Vagina (tissue), 2 donors: ENCODE measurements at regions not wholly inside any gene's neighbourhood (a gene's known extent, or its start where the extent isn't known, plus 50 kb on each side); places are given as distances from the start of the nearest gene placed in this dataset.

ENCODE experiments used
- DNase-seq, 2 donors: peaks; one replicate each; pipeline ENCODE4 v3.0.0-alpha.2; 2017; ENCODE audit errors: extremely low spot score in 2 of 2
- H3K27ac ChIP-seq: fragments of 200-600 bp; sonication (generic); one replicate; pipeline ENCODE4 v1.5.1; 2019
- H3K27me3 ChIP-seq: fragments of 200-600 bp; sonication (generic); one replicate; pipeline ENCODE4 v1.5.1; 2019
- H3K36me3 ChIP-seq, 2 donors: fragments of 200-600 bp; sonication (generic); one replicate each; pipeline ENCODE4 v1.5.1; 2017 to 2019
- H3K4me1 ChIP-seq: fragments of 200-600 bp; sonication (generic); one replicate; pipeline ENCODE4 v1.5.1; 2019
- H3K4me3 ChIP-seq, 2 donors: fragments of 200-600 bp; sonication (generic); 1 replicate in 1 of 2; 2 replicates in 1 of 2; pipeline ENCODE4 v1.5.1; 2016 to 2019
- H3K9me3 ChIP-seq: fragments of 200-600 bp; sonication (generic); one replicate; pipeline ENCODE4 v1.5.1; 2019
- CTCF ChIP-seq, 3 experiments: fragments of 450-650 bp in 2 of 3; fragments of 200-600 bp in 1 of 3; sonication (generic) in 1 of 3; IDR thresholded peaks; one replicate each; pipeline ENCODE4 v1.5.1; 2017 to 2019; ENCODE audit warnings: antibody characterized with exemption in 3 of 3, mild to moderate bottlenecking in 2 of 3, moderate library complexity in 2 of 3
- POLR2A ChIP-seq, 2 donors: fragments of 450-650 bp; IDR thresholded peaks; one replicate each; pipeline ENCODE4 v1.6.1; 2017; ENCODE audit warnings: antibody characterized with exemption in 2 of 2, mild to moderate bottlenecking in 2 of 2, moderate library complexity in 2 of 2
- POLR2AphosphoS5 ChIP-seq, 2 donors: sonication (generic); formaldehyde crosslinking; IDR thresholded peaks; one replicate each; pipeline ENCODE4 v1.9.0; 2017; ENCODE audit warnings: antibody characterized with exemption in 2 of 2, mild to moderate bottlenecking in 2 of 2, low read depth in 1 of 2; ENCODE audit not compliant: insufficient read depth in 1 of 2
- intact Hi-C: fragments of 100-400 bp; cut with DNase I; formaldehyde crosslinking; loops from one replicate; pipeline ENCODE4 v1.15.1; 2023

GRCh38 chr1:195765099-195765498 lies 843.1 kb downstream of the KCNT2 start:
- Histone ChIP-seq H3K9me3 (no peaks in the 10 kb centered on the region), H3K27me3 (no peaks in the 10 kb centered on the region), H3K4me1 (no peaks in the 10 kb centered on the region), H3K36me3 (no peaks in the 10 kb centered on the region), H3K27ac (no peak overlapping the region), H3K4me3 (no peak overlapping the region)
- TF ChIP-seq POLR2A (IDR thresholded peaks at IDR 0.05) (no peak), POLR2AphosphoS5 (IDR thresholded peaks at IDR 0.05; ENCODE audit: insufficient read depth in 1 of 2, low read depth in 1 of 2) (no peak), CTCF (IDR thresholded peaks at IDR 0.05) (no peak)
- DNase-seq, result no peak
- intact Hi-C loops, result no loop called here

- DNase-seq, result no peak
- intact Hi-C loops, result no loop called here
- Histone ChIP-seq H3K27me3 (no peaks in the 10 kb centered on the region), H3K4me3 (no peak overlapping the region), H3K9me3 (no peaks in the 10 kb centered on the region), H3K27ac (no peak overlapping the region), H3K4me1 (no peaks in the 10 kb centered on the region), H3K36me3 (no peaks in the 10 kb centered on the region)
- TF ChIP-seq CTCF (IDR thresholded peaks at IDR 0.05), result no peak
- no peak for TF ChIP-seq POLR2A (IDR thresholded peaks at IDR 0.05)
- TF ChIP-seq POLR2AphosphoS5 (IDR thresholded peaks at IDR 0.05; ENCODE audit: insufficient read depth in 1 of 2, low read depth in 1 of 2), result no peak
These were observed 844.3 kb downstream of the KCNT2 start for GRCh38 chr1:195763907-195764374.

GRCh38 chr1:195763146-195763906 lies 844.9 kb downstream of the KCNT2 start:
- no peak for DNase-seq
- no peaks in the 10 kb centered on the region for H3K4me1 ChIP-seq
- TF ChIP-seq POLR2A (IDR thresholded peaks at IDR 0.05) (no peak), POLR2AphosphoS5 (IDR thresholded peaks at IDR 0.05; ENCODE audit: insufficient read depth in 1 of 2, low read depth in 1 of 2) (no peak), CTCF (IDR thresholded peaks at IDR 0.05) (no peak)
- H3K27ac ChIP-seq, result no peak overlapping the region
- H3K27me3 ChIP-seq, result no peaks in the 10 kb centered on the region
- H3K36me3 ChIP-seq, result no peaks in the 10 kb centered on the region
- intact Hi-C loops, result no loop called here
- no peak overlapping the region for H3K4me3 ChIP-seq
- no peaks in the 10 kb centered on the region for H3K9me3 ChIP-seq

GRCh38 chr1:195761104-195761503 lies 847.1 kb downstream of the KCNT2 start:
- no peak for DNase-seq
- H3K27me3 ChIP-seq, result no peaks in the 10 kb centered on the region
- no peak for TF ChIP-seq POLR2A (IDR thresholded peaks at IDR 0.05)
- TF ChIP-seq CTCF (IDR thresholded peaks at IDR 0.05), result no peak
- TF ChIP-seq POLR2AphosphoS5 (IDR thresholded peaks at IDR 0.05; ENCODE audit: insufficient read depth in 1 of 2, low read depth in 1 of 2), result no peak
- no peak overlapping the region for H3K27ac ChIP-seq
- no peaks in the 10 kb centered on the region for H3K4me1 ChIP-seq
- intact Hi-C loops, result no loop called here
- H3K36me3 ChIP-seq, result no peaks in the 10 kb centered on the region
- H3K4me3 ChIP-seq, result no peak overlapping the region
- H3K9me3 ChIP-seq, result no peaks in the 10 kb centered on the region

- H3K27ac ChIP-seq, result no peak overlapping the region
- H3K4me3 ChIP-seq, result no peak overlapping the region
- intact Hi-C loops, result no loop called here
- no peaks in the 10 kb centered on the region for H3K9me3 ChIP-seq
- H3K4me1 ChIP-seq, result no peaks in the 10 kb centered on the region
- no peaks in the 10 kb centered on the region for H3K27me3 ChIP-seq
- DNase-seq, result no peak
- H3K36me3 ChIP-seq, result no peaks in the 10 kb centered on the region
- no peak for TF ChIP-seq POLR2AphosphoS5 (IDR thresholded peaks at IDR 0.05; ENCODE audit: insufficient read depth in 1 of 2, low read depth in 1 of 2)
- no peak for TF ChIP-seq POLR2A (IDR thresholded peaks at IDR 0.05)
- TF ChIP-seq CTCF (IDR thresholded peaks at IDR 0.05), result no peak
These were observed 852.1 kb downstream of the KCNT2 start for GRCh38 chr1:195756109-195756508.
